Adrenal gland (tissue), 9 donors: ENCODE measurements at regions not wholly inside any gene's neighbourhood (a gene's known extent, or its start where the extent isn't known, plus 50 kb on each side); places are given as distances from the start of the nearest gene placed in this dataset.

Source experiments
- DNase-seq, 7 donors: peaks; one replicate each; pipeline ENCODE4 v3.0.0-alpha.2; 2019 to 2020
- H3K27ac ChIP-seq, 5 donors: fragments of 200-600 bp; sonication (generic) in 4 of 5; 1 replicate in 3 of 5; 2 replicates in 2 of 5; pipeline versions ENCODE4 v1.5.1 to v1.8.0; 2016 to 2020; ENCODE audit warnings: mild to moderate bottlenecking in 1 of 5
- H3K27me3 ChIP-seq: fragments of 200-600 bp; 2 replicates; pipeline ENCODE4 v1.8.0; 2021
- H3K36me3 ChIP-seq, 2 donors: fragments of 200-600 bp; replicated peaks in 1 of 2; 1 replicate in 1 of 2; 2 replicates in 1 of 2; pipeline versions ENCODE4 v1.5.1 to v1.8.0; 2018 to 2022
- H3K4me1 ChIP-seq, 2 donors: fragments of 200-600 bp; replicated peaks in 1 of 2; 1 replicate in 1 of 2; 2 replicates in 1 of 2; pipeline versions ENCODE4 v1.5.1 to v1.8.0; 2018 to 2021
- H3K4me3 ChIP-seq, 4 donors: fragments of 200-600 bp; sonication (generic) in 3 of 4; one replicate each; pipeline ENCODE4 v1.5.1; 2016 to 2018
- H3K9me3 ChIP-seq, 3 donors: fragments of 200-600 bp; sonication (generic) in 1 of 3; replicated peaks in 1 of 3; 1 replicate in 2 of 3; 2 replicates in 1 of 3; pipeline versions ENCODE4 v1.5.1 to v1.8.0; 2016 to 2021
- CTCF ChIP-seq, 6 experiments: fragments of 450-650 bp in 4 of 6; fragments of 200-600 bp in 2 of 6; sonication (generic) in 1 of 6; IDR thresholded peaks; 1 replicate in 5 of 6; 2 replicates in 1 of 6; pipeline versions ENCODE4 v1.5.1 to v1.8.0; 2016 to 2021; ENCODE audit warnings: antibody characterized with exemption in 6 of 6, mild to moderate bottlenecking in 2 of 6, moderate library complexity in 1 of 6
- POLR2A ChIP-seq, 2 donors: fragments of 450-650 bp; IDR thresholded peaks; one replicate each; pipeline ENCODE4 v1.6.1; 2017; ENCODE audit warnings: antibody characterized with exemption in 2 of 2, mild to moderate bottlenecking in 2 of 2, moderate library complexity in 1 of 2
- WGBS, 4 donors: extraction: QIAGEN DNeasy Blood & Tissue Kit in 2 of 4; methylation state at CpG; one replicate each; pipeline versions ENCODE4 v1.1.5 to v1.1.7; 2013 to 2017; 5-methylcytosine and 5-hydroxymethylcytosine counted together
- intact Hi-C, 2 donors: fragments of 100-400 bp; cut with DNase I; formaldehyde crosslinking; loops; one replicate each; pipeline versions ENCODE4 v1.14.1 to v1.15.0; 2022 to 2023
- donor health status: healthy with polysubstance abuse.
- donor health status: Bipolar disorder and iron deficiency.
- donor health status: DM: yes; HTN: yes; CAD: no.
- donor health status: DM: no; HTN: no; CAD: no.
- donor health status: DM: no; HTN: no; CAD: no.

- no peak overlapping the region for H3K4me3 ChIP-seq
- 59 to 69% (median 64%) methylated on average over 7 of the region's 7 CpGs for WGBS, 4 donors
- H3K9me3 ChIP-seq = no peaks in the 10 kb centered on the region
- DNase-seq = no peak
- H3K36me3 ChIP-seq = no peaks in the 10 kb centered on the region
- intact Hi-C loops = no loop called here
- no peaks in the 10 kb centered on the region for H3K27me3 ChIP-seq
- no peaks in the 10 kb centered on the region for H3K4me1 ChIP-seq
- no peak overlapping the region for H3K27ac ChIP-seq
- TF ChIP-seq POLR2A (IDR thresholded peaks at IDR 0.05) = no peak
- TF ChIP-seq CTCF (IDR thresholded peaks at IDR 0.05) = no peak
These were observed 93.9 kb upstream of the DAB1 start for GRCh38 chr1:57517587-57518374.

GRCh38 chr1:57512386-57512785 lies 88.5 kb upstream of the DAB1 start:
- Histone ChIP-seq H3K9me3 (no peaks in the 10 kb centered on the region), H3K4me3 (no peak overlapping the region), H3K36me3 (no peaks in the 10 kb centered on the region), H3K27me3 (no peaks in the 10 kb centered on the region), H3K27ac (no peak overlapping the region), H3K4me1 (no peaks in the 10 kb centered on the region)
- 14 to 55% (median 50%) methylated on average over 1 of the region's 1 CpG for WGBS, 4 donors
- intact Hi-C loops = no loop called here
- no peak for DNase-seq
- no peak for TF ChIP-seq POLR2A (IDR thresholded peaks at IDR 0.05)
- TF ChIP-seq CTCF (IDR thresholded peaks at IDR 0.05) = no peak

- H3K4me1 ChIP-seq = no peaks in the 10 kb centered on the region
- DNase-seq = no peak
- no peak overlapping the region for H3K4me3 ChIP-seq
- H3K27me3 ChIP-seq = no peaks in the 10 kb centered on the region
- no peaks in the 10 kb centered on the region for H3K9me3 ChIP-seq
- no peak overlapping the region for H3K27ac ChIP-seq
- TF ChIP-seq CTCF (IDR thresholded peaks at IDR 0.05) = no peak
- no peak for TF ChIP-seq POLR2A (IDR thresholded peaks at IDR 0.05)
- intact Hi-C loops = no loop called here
- H3K36me3 ChIP-seq = no peaks in the 10 kb centered on the region
- WGBS, 4 donors = 65 to 76% (median 69%) methylated on average over 5 of the region's 5 CpGs
These were observed 83.1 kb upstream of the DAB1 start for GRCh38 chr1:57506941-57507340.

- Histone ChIP-seq H3K27ac (no peak overlapping the region), H3K4me3 (no peak overlapping the region), H3K9me3 (no peaks in the 10 kb centered on the region), H3K4me1 (no peaks in the 10 kb centered on the region), H3K36me3 (no peaks in the 10 kb centered on the region), H3K27me3 (no peaks in the 10 kb centered on the region)
- no peak for DNase-seq
- 75 to 90% (median 86%) methylated on average over 1 of the region's 1 CpG for WGBS, 4 donors
- TF ChIP-seq POLR2A (IDR thresholded peaks at IDR 0.05) (no peak), CTCF (IDR thresholded peaks at IDR 0.05) (no peak)
- intact Hi-C loops = no loop called here
These were observed 79.5 kb upstream of the DAB1 start for GRCh38 chr1:57503337-57503736.
